ENCODE measurements at regions not wholly inside any gene's neighbourhood (a gene's known extent, or its start where the extent isn't known, plus 50 kb on each side); places are given as distances from the start of the nearest gene placed in this dataset.

DNA sequence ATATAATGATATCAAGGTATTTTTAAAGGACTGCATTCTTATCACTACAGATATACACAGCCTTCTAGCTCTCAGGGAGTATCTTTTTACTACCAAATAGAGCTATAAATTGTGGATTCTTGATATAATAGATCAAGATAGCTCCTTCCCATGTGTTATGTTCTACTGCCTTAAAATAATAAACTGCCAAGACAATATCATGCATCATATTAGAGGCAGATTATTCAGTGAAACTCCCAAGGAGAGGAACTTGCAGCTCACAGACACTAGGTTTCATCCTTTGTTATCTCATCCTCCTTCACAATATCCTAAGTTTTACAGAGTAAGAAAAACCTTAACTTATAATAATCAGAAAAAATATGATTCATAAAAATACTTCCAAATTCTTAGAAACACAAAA, 802.8 kb downstream of the DIAPH3 start:
- TF ChIP-seq ZNF430 (CRISPR knock-in tag; IDR thresholded peaks at IDR 0.05) (no peak), MTA3 (CRISPR knock-in tag; IDR thresholded peaks at IDR 0.05) (no peak), POLR2A (IDR thresholded peaks at IDR 0.05; ENCODE audit: insufficient read depth in 1 of 2, low read depth in 2 of 2, low read length in 2 of 2) (no peak), BCL6 (CRISPR knock-in tag; IDR thresholded peaks at IDR 0.05) (no peak), ZBTB40 (IDR thresholded peaks at IDR 0.05) (no peak), ZBTB40 (CRISPR knock-in tag; IDR thresholded peaks at IDR 0.05) (no peak)

All from HepG2 (cell line).